HepG2 (cell line): ENCODE measurements at regions not wholly inside any gene's neighbourhood (a gene's known extent, or its start where the extent isn't known, plus 50 kb on each side); places are given as distances from the start of the nearest gene placed in this dataset.
"Not testable (repeated sequence)": the region's sequence is repeated elsewhere in the genome, so short reads cannot be mapped to it uniquely, and the experiment has no call there.

Experiments
- ATAC-seq: fragments of 200-7000 bp; cut with Tn5 transposase; 3 replicates; pipeline ENCODE4 v1.9.1; 2020; ENCODE audit warnings: mild to moderate bottlenecking, moderate library complexity
- BruUV-seq: library from RNA; stranded (reverse); fragments of 400-500 nt; replicated peaks from 2 replicates; lab custom pipeline; 2021; lab: Mats Ljungman, UMichigan
- CTCF ChIA-PET: fragments of 300-600 bp; formaldehyde crosslinking; extraction: SDS; loops from one replicate; lab custom pipeline; 2021; ENCODE audit warnings: low total read pairs, inconsistent platforms, low intra/inter-chr PET ratio; lab: Yijun Ruan, JAX
- POLR2A ChIA-PET: fragments of 350-600 bp; sonication (Branson Sonifier 250); formaldehyde crosslinking; loops from one replicate; lab custom pipeline; 2020; ENCODE audit warnings: antibody characterized with exemption, inconsistent platforms; lab: Yijun Ruan, JAX
- DNase-seq: peaks from one replicate; pipeline ENCODE4 v3.0.0-alpha.2; 2015; ENCODE audit warnings: low spot score
- FAIRE-seq: peaks from 3 replicates; lab custom pipeline; 2011; peaks lifted over from hg19 to GRCh38; lab: Jason Lieb, UNC
- H2AFZ ChIP-seq: one replicate; pipeline ENCODE4 v1.6.1; 2011; ENCODE audit warnings: low read length, inconsistent platforms
- H3K27ac ChIP-seq: fragments of 300-600 bp; 3 replicates; pipeline ENCODE4 v1.8.0; 2011; ENCODE audit warnings: mixed run types, mild to moderate bottlenecking, mixed read lengths, low read length, inconsistent platforms; ENCODE audit not compliant: insufficient read depth; ENCODE audit errors: extremely low read length
- H3K27me3 ChIP-seq, 2 experiments: fragments of 200-600 bp in 1 of 2; 2 replicates in 1 of 2; 3 replicates in 1 of 2; pipeline versions ENCODE4 v1.6.0 to v1.8.0; 2011; ENCODE audit warnings: low read length in 2 of 2, mild to moderate bottlenecking in 2 of 2, moderate library complexity in 2 of 2, inconsistent platforms in 1 of 2; ENCODE audit not compliant: insufficient read depth in 2 of 2, control insufficient read depth in 1 of 2
- H3K36me3 ChIP-seq, 2 experiments: fragments of 200-600 bp in 1 of 2; replicated peaks in 1 of 2; 2 replicates in 1 of 2; 3 replicates in 1 of 2; pipeline versions ENCODE4 v1.5.1 to v1.8.0; 2011; ENCODE audit warnings: low read length in 2 of 2, inconsistent platforms in 1 of 2; ENCODE audit not compliant: insufficient read depth in 2 of 2, control insufficient read depth in 1 of 2
- H3K4me1 ChIP-seq: 2 replicates; pipeline ENCODE4 v1.5.1; 2012; ENCODE audit warnings: low read length, inconsistent platforms; ENCODE audit not compliant: insufficient read depth
- H3K4me2 ChIP-seq: 2 replicates; pipeline ENCODE4 v1.6.0; 2011; ENCODE audit warnings: low read depth, low read length, inconsistent platforms
- H3K4me3 ChIP-seq, 3 experiments: fragments of 200-600 bp in 1 of 3; sonication (generic), shearing (Covaris generic) in 1 of 3; replicated peaks in 1 of 3; 2 replicates each; pipeline ENCODE4 v1.5.1; 2011 to 2016; ENCODE audit warnings: low read length in 3 of 3, inconsistent platforms in 2 of 3, low read depth in 2 of 3, mild to moderate bottlenecking in 2 of 3, control low read depth in 1 of 3, mixed read lengths in 1 of 3; ENCODE audit not compliant: insufficient read depth in 1 of 3
- H3K79me2 ChIP-seq: one replicate; pipeline ENCODE4 v1.6.1; 2011; ENCODE audit warnings: low read length, inconsistent platforms; ENCODE audit not compliant: insufficient read depth
- H3K9ac ChIP-seq: 2 replicates; pipeline ENCODE4 v1.6.0; 2011; ENCODE audit warnings: mild to moderate bottlenecking, low read depth, low read length, inconsistent platforms; ENCODE audit not compliant: insufficient read depth
- H3K9me3 ChIP-seq: 2 replicates; pipeline ENCODE4 v1.5.1; 2012; ENCODE audit warnings: mild to moderate bottlenecking, low read length
- H4K20me1 ChIP-seq: 2 replicates; pipeline ENCODE4 v1.6.0; 2011; ENCODE audit warnings: inconsistent platforms, mild to moderate bottlenecking, low read length, moderate library complexity; ENCODE audit not compliant: insufficient read depth
- CEBPB ChIP-seq: IDR thresholded peaks from 2 replicates; pipeline ENCODE4 v1.6.1; 2011; ENCODE audit warnings: low read depth, low read length, improper control_type of control experiment, borderline replicate concordance
- CHD4 ChIP-seq: fragments of 200-600 bp; sonication (generic); IDR thresholded peaks from 2 replicates; pipeline ENCODE4 v1.7.0; 2017; ENCODE audit warnings: mild to moderate bottlenecking, low read length, borderline replicate concordance
- KAT2B ChIP-seq: fragments of 150-350 bp; IDR thresholded peaks from 2 replicates; pipeline ENCODE4 v1.6.1; 2014; ENCODE audit warnings: low read depth, low read length, borderline replicate concordance
- MTERF4 ChIP-seq: sonication (generic); formaldehyde crosslinking; IDR thresholded peaks from 2 replicates; pipeline ENCODE4 v1.8.0; 2023; ENCODE audit warnings: mild to moderate bottlenecking, missing genetic modification reagents
- ZKSCAN5 ChIP-seq: sonication (generic); formaldehyde crosslinking; IDR thresholded peaks from 2 replicates; pipeline ENCODE4 v1.5.1; 2020; ENCODE audit warnings: mild to moderate bottlenecking, missing genetic modification reagents
- ZNF414 ChIP-seq: sonication (generic); formaldehyde crosslinking; IDR thresholded peaks from 2 replicates; pipeline ENCODE4 v1.5.0; 2020; ENCODE audit warnings: missing genetic modification reagents
- ZNF468 ChIP-seq: sonication (generic); formaldehyde crosslinking; IDR thresholded peaks from 2 replicates; pipeline ENCODE4 v1.8.0; 2022; ENCODE audit warnings: mild to moderate bottlenecking, moderate library complexity, missing genetic modification reagents
- WGBS: methylation state at CpG from one replicate; pipeline ENCODE4 v1.1.6; 2017; ENCODE audit warnings: low lambda C conversion rate; 5-methylcytosine and 5-hydroxymethylcytosine counted together
- in situ Hi-C: cut with HindIII; loops from 2 replicates; pipeline ENCODE4 v1.10.0; 2017; ENCODE audit warnings: low pct_unique_long_range_greater_than_20kb; ENCODE audit not compliant: extremely low pct_ligation_motif_present
- intact Hi-C: fragments of 100-400 bp; cut with micrococcal nuclease; formaldehyde crosslinking; loops from one replicate; pipeline ENCODE4 v1.10.0; 2022; ENCODE audit not compliant: unreplicated experiment

- Histone ChIP-seq H3K9ac (no peak overlapping the region), H3K27ac (no peak overlapping the region), H3K4me1 (no peaks in the 10 kb centered on the region), H3K4me3 (no peak overlapping the region), H3K9me3 (no peaks in the 10 kb centered on the region), H4K20me1 (no peaks in the 10 kb centered on the region), H3K36me3 (no peaks in the 10 kb centered on the region), H3K79me2 (no peaks in the 10 kb centered on the region), H2AFZ (no peak overlapping the region), H3K4me2 (no peak overlapping the region), H3K27me3 (peaks cover 2 to 10% of the 10 kb centered on the region in 2 experiments; a peak in 3 of 5 replicates)
- TF ChIP-seq ZNF414 (CRISPR knock-in tag) (no peak), KAT2B (no peak), ZKSCAN5 (no peak), MTERF4 (no peak), CHD4 (no peak), ZNF468 (CRISPR knock-in tag) (no peak), CEBPB (no peak)
- no peak for FAIRE-seq
- in situ Hi-C loops (no loop called here), intact Hi-C loops (loop anchor here (10.0 kb wide), 2 partner anchors 415 to 645 kb away; no protein-coding TSS in a partner anchor)
- DNase-seq, result no peak
- ChIA-PET CTCF (no interaction called here), POLR2A (no interaction called here)
- ATAC-seq, result no peak
- no TSS peak for BruUV-seq
- 4% methylated on average over 3 of the region's 7 CpGs for WGBS
Observed at GRCh38 chr1:4179914-4180735, 280.1 kb upstream of the C1orf174 start.

GRCh38 chr1:4186486-4186885 is 286.4 kb upstream of the C1orf174 start:
- H3K27me3 ChIP-seq, FAIRE-seq, BruUV-seq, DNase-seq, ATAC-seq, H3K4me3 ChIP-seq, H4K20me1 ChIP-seq, H3K36me3 ChIP-seq, in situ Hi-C loops, H2AFZ ChIP-seq, H3K9ac ChIP-seq, CTCF ChIA-PET, H3K4me1 ChIP-seq, H3K4me2 ChIP-seq, H3K27ac ChIP-seq, H3K9me3 ChIP-seq, POLR2A ChIA-PET, H3K79me2 ChIP-seq, intact Hi-C loops: not testable (repeated sequence)
- WGBS, result 0% methylated on average over 1 of the region's 2 CpGs
